Adrenal gland (tissue), 9 donors: ENCODE measurements at regions not wholly inside any gene's neighbourhood (a gene's known extent, or its start where the extent isn't known, plus 50 kb on each side); places are given as distances from the start of the nearest gene placed in this dataset.

ENCODE experiments used
- DNase-seq, 7 donors: peaks; one replicate each; pipeline ENCODE4 v3.0.0-alpha.2; 2019 to 2020
- H3K27ac ChIP-seq, 5 donors: fragments of 200-600 bp; sonication (generic) in 4 of 5; 1 replicate in 3 of 5; 2 replicates in 2 of 5; pipeline versions ENCODE4 v1.5.1 to v1.8.0; 2016 to 2020; ENCODE audit warnings: mild to moderate bottlenecking in 1 of 5
- H3K27me3 ChIP-seq: fragments of 200-600 bp; 2 replicates; pipeline ENCODE4 v1.8.0; 2021
- H3K36me3 ChIP-seq, 2 donors: fragments of 200-600 bp; replicated peaks in 1 of 2; 1 replicate in 1 of 2; 2 replicates in 1 of 2; pipeline versions ENCODE4 v1.5.1 to v1.8.0; 2018 to 2022
- H3K4me1 ChIP-seq, 2 donors: fragments of 200-600 bp; replicated peaks in 1 of 2; 1 replicate in 1 of 2; 2 replicates in 1 of 2; pipeline versions ENCODE4 v1.5.1 to v1.8.0; 2018 to 2021
- H3K4me3 ChIP-seq, 4 donors: fragments of 200-600 bp; sonication (generic) in 3 of 4; one replicate each; pipeline ENCODE4 v1.5.1; 2016 to 2018
- H3K9me3 ChIP-seq, 3 donors: fragments of 200-600 bp; sonication (generic) in 1 of 3; replicated peaks in 1 of 3; 1 replicate in 2 of 3; 2 replicates in 1 of 3; pipeline versions ENCODE4 v1.5.1 to v1.8.0; 2016 to 2021
- CTCF ChIP-seq, 6 experiments: fragments of 450-650 bp in 4 of 6; fragments of 200-600 bp in 2 of 6; sonication (generic) in 1 of 6; IDR thresholded peaks; 1 replicate in 5 of 6; 2 replicates in 1 of 6; pipeline versions ENCODE4 v1.5.1 to v1.8.0; 2016 to 2021; ENCODE audit warnings: antibody characterized with exemption in 6 of 6, mild to moderate bottlenecking in 2 of 6, moderate library complexity in 1 of 6
- POLR2A ChIP-seq, 2 donors: fragments of 450-650 bp; IDR thresholded peaks; one replicate each; pipeline ENCODE4 v1.6.1; 2017; ENCODE audit warnings: antibody characterized with exemption in 2 of 2, mild to moderate bottlenecking in 2 of 2, moderate library complexity in 1 of 2
- WGBS, 4 donors: extraction: QIAGEN DNeasy Blood & Tissue Kit in 2 of 4; methylation state at CpG; one replicate each; pipeline versions ENCODE4 v1.1.5 to v1.1.7; 2013 to 2017; 5-methylcytosine and 5-hydroxymethylcytosine counted together
- intact Hi-C, 2 donors: fragments of 100-400 bp; cut with DNase I; formaldehyde crosslinking; loops; one replicate each; pipeline versions ENCODE4 v1.14.1 to v1.15.0; 2022 to 2023
- donor health status: healthy with polysubstance abuse.
- donor health status: Bipolar disorder and iron deficiency.
- donor health status: DM: yes; HTN: yes; CAD: no.
- donor health status: DM: no; HTN: no; CAD: no.
- donor health status: DM: no; HTN: no; CAD: no.

GRCh38 chr16:75854152-75854551 is 127.9 kb upstream of the CPHXL start:
- 33 to 53% (median 41%) methylated on average over 4 of the region's 4 CpGs for WGBS, 4 donors
- intact Hi-C loops = no loop called here

GRCh38 chr16:75860326-75861053 is 134.2 kb upstream of the CPHXL start:
- intact Hi-C loops = no loop called here
- Histone ChIP-seq H3K27ac (no peak overlapping the region), H3K27me3 (peaks cover 4% of the 10 kb centered on the region), H3K9me3 (no peaks in the 10 kb centered on the region), H3K4me1 (no peaks in the 10 kb centered on the region), H3K4me3 (no peak overlapping the region), H3K36me3 (no peaks in the 10 kb centered on the region)
- whole genome bisulfite sequencing, 4 donors = 20 to 28% (median 24%) methylated on average over 12 to 14 of the region's 14 CpGs
- DNase-seq = peak in 1 of 7 donors; percentile 82
- TF ChIP-seq POLR2A (IDR thresholded peaks at IDR 0.05) (no peak), CTCF (IDR thresholded peaks at IDR 0.05) (no peak)

More at GRCh38 chr16:75854152-75854551, 127.9 kb upstream of the CPHXL start:
- no peaks in the 10 kb centered on the region for H3K9me3 ChIP-seq
- DNase-seq = no peak
- H3K4me1 ChIP-seq = no peaks in the 10 kb centered on the region
- H3K4me3 ChIP-seq = no peak overlapping the region
- H3K27ac ChIP-seq = no peak overlapping the region
- TF ChIP-seq POLR2A (IDR thresholded peaks at IDR 0.05) (no peak), CTCF (IDR thresholded peaks at IDR 0.05) (no peak)
- H3K36me3 ChIP-seq = no peaks in the 10 kb centered on the region
- H3K27me3 ChIP-seq = peaks cover 4% of the 10 kb centered on the region

DNA sequence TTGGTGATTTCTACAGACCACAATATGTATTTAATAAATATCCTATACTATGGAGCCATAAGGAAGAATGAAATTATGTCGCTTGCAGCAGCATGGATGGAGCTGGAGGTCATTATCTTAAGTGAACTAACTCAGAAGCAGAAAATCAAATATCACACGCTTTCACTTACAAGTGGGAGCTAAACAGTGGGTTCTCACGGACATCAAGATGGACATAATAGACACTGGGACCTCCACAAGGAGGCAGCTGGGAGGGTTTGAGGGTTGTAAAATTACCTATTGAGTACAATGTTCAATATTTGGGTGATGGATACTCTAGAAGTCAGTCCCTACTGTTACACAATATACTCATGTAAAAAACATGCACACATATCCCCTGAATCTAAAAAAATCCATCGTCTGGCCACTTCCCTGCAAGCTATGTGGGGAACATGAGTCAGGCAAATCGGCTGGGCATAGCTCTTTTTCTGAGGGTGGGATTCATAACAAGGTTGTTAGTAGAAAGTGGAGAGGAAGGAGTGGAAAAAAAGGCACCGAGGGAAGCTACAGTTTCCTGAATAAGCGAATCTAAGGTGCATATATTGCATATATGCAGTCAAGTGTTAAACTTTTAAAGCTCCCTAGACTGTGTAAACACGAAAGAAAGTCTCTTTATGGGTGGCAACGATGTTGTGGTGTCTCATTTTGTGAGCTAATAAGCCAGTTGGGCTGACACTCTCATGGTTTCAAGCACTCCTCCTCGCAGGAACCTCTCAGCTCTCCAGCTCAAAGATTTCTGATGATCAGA is 135.2 kb upstream of the CPHXL start:
- intact Hi-C loops = no loop called here
- no peaks in the 10 kb centered on the region for H3K36me3 ChIP-seq
- H3K27me3 ChIP-seq = no peaks in the 10 kb centered on the region
- TF ChIP-seq POLR2A (IDR thresholded peaks at IDR 0.05) = no peak
- TF ChIP-seq CTCF (IDR thresholded peaks at IDR 0.05) = no peak
- no peak overlapping the region for H3K27ac ChIP-seq
- WGBS, 4 donors = 61 to 71% (median 63%) methylated on average over 10 of the region's 10 CpGs
- H3K9me3 ChIP-seq = no peaks in the 10 kb centered on the region
- DNase-seq = no peak
- no peak overlapping the region for H3K4me3 ChIP-seq
- no peaks in the 10 kb centered on the region for H3K4me1 ChIP-seq

DNA sequence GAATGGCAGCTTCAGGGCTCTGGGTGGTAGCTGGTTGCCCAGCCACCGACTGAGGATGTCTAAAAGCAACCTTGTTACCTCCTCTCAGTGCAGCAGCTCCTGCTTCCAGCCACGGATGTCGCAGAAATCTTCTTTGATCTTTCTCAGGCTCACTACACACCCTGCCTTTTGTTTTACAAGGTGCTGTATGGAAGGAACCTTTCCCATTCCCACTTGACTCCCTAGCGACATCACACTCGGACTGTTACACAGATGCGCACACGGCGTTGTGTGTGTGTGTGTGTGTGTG is 135.8 kb upstream of the CPHXL start:
- H3K4me3 ChIP-seq = no peak overlapping the region
- WGBS, 4 donors = 71 to 80% (median 73%) methylated on average over 7 to 8 of the region's 8 CpGs
- intact Hi-C loops = no loop called here
- no peak for DNase-seq
- TF ChIP-seq POLR2A (IDR thresholded peaks at IDR 0.05) = no peak
- no peak for TF ChIP-seq CTCF (IDR thresholded peaks at IDR 0.05)
- H3K4me1 ChIP-seq = no peaks in the 10 kb centered on the region
- H3K9me3 ChIP-seq = no peaks in the 10 kb centered on the region
- no peaks in the 10 kb centered on the region for H3K36me3 ChIP-seq
- no peak overlapping the region for H3K27ac ChIP-seq
- no peaks in the 10 kb centered on the region for H3K27me3 ChIP-seq
